IMR-90 (cell line): ENCODE measurements at regions not wholly inside any gene's neighbourhood (a gene's known extent, or its start where the extent isn't known, plus 50 kb on each side); places are given as distances from the start of the nearest gene placed in this dataset.

Experiments
- ATAC-seq: fragments of 200-7000 bp; cut with Tn5 transposase; 2 replicates; pipeline ENCODE4 v1.9.1; 2020; ENCODE audit warnings: low read depth, mild to moderate bottlenecking, moderate library complexity
- BruUV-seq: library from RNA; stranded (reverse); fragments of 400-500 nt; replicated peaks from 2 replicates; lab custom pipeline; 2021; lab: Mats Ljungman, UMichigan
- CTCF ChIA-PET: fragments of 300-600 bp; formaldehyde crosslinking; extraction: SDS; loops from one replicate; lab custom pipeline; 2021; ENCODE audit warnings: antibody characterized with exemption; lab: Yijun Ruan, JAX
- POLR2A ChIA-PET: fragments of 300-600 bp; sonication (Branson Sonifier 250); formaldehyde crosslinking; loops from one replicate; lab custom pipeline; 2022; ENCODE audit warnings: antibody characterized with exemption; ENCODE audit not compliant: unreplicated experiment; lab: Charles Lee
- DNase-seq: peaks from one replicate; pipeline ENCODE4 v3.0.0; 2013
- H2AFZ ChIP-seq: replicated peaks from 2 replicates; pipeline ENCODE3; 2013; ENCODE audit warnings: low read length, mild to moderate bottlenecking; ENCODE audit not compliant: poor library complexity
- H2AK5ac ChIP-seq: 2 replicates; pipeline ENCODE4 v1.6.1; 2013; ENCODE audit warnings: low read depth, low read length, inconsistent platforms
- H2AK9ac ChIP-seq: replicated peaks from 2 replicates; pipeline ENCODE3; 2013; ENCODE audit warnings: mild to moderate bottlenecking, low read depth, low read length, moderate library complexity; ENCODE audit not compliant: poor library complexity
- H2BK120ac ChIP-seq: 2 replicates; pipeline ENCODE4 v1.6.1; 2013; ENCODE audit warnings: low read depth, low read length, inconsistent platforms
- H2BK15ac ChIP-seq: 3 replicates; pipeline ENCODE4 v1.6.1; 2013; ENCODE audit warnings: low read depth, low read length, inconsistent platforms
- H2BK20ac ChIP-seq: 2 replicates; pipeline ENCODE4 v1.6.1; 2013; ENCODE audit warnings: low read depth, mild to moderate bottlenecking, inconsistent platforms, low read length, moderate library complexity
- H2BK5ac ChIP-seq: 2 replicates; pipeline ENCODE4 v1.6.1; 2013; ENCODE audit warnings: mild to moderate bottlenecking, low read depth, low read length, inconsistent platforms; ENCODE audit not compliant: poor library complexity, severe bottlenecking
- H3K14ac ChIP-seq: replicated peaks from 2 replicates; pipeline ENCODE4 v1.6.1; 2013; ENCODE audit warnings: low read depth, low read length, inconsistent platforms
- H3K18ac ChIP-seq: 2 replicates; pipeline ENCODE4 v1.6.1; 2013; ENCODE audit warnings: low read depth, low read length, control low read depth
- H3K23ac ChIP-seq: 2 replicates; pipeline ENCODE4 v1.6.1; 2013; ENCODE audit warnings: low read depth, low read length, inconsistent platforms
- H3K27ac ChIP-seq: 2 replicates; pipeline ENCODE4 v1.5.1; 2013; ENCODE audit warnings: mild to moderate bottlenecking, control low read depth, low read length; ENCODE audit not compliant: insufficient read depth
- H3K27me3 ChIP-seq: 2 replicates; pipeline ENCODE4 v1.6.1; 2013; ENCODE audit warnings: low read length; ENCODE audit not compliant: control insufficient read depth, insufficient read depth
- H3K36me3 ChIP-seq: 2 replicates; pipeline ENCODE4 v1.6.1; 2013; ENCODE audit warnings: low read length, mixed read lengths; ENCODE audit not compliant: control insufficient read depth, insufficient read depth
- H3K4ac ChIP-seq: 2 replicates; pipeline ENCODE4 v1.6.1; 2013; ENCODE audit warnings: low read depth, low read length, inconsistent platforms
- H3K4me1 ChIP-seq: 2 replicates; pipeline ENCODE4 v1.6.1; 2013; ENCODE audit warnings: low read length, mixed read lengths; ENCODE audit not compliant: control insufficient read depth, insufficient read depth
- H3K4me2 ChIP-seq: 2 replicates; pipeline ENCODE4 v1.6.1; 2013; ENCODE audit warnings: low read depth, mild to moderate bottlenecking, control low read depth, low read length, moderate library complexity
- H3K4me3 ChIP-seq: 2 replicates; pipeline ENCODE4 v1.5.1; 2013; ENCODE audit warnings: low read depth, mild to moderate bottlenecking, control low read depth, low read length, moderate library complexity; ENCODE audit not compliant: insufficient read depth
- H3K56ac ChIP-seq: 2 replicates; pipeline ENCODE4 v1.6.1; 2013; ENCODE audit warnings: low read length, inconsistent platforms; ENCODE audit not compliant: insufficient read depth; ENCODE audit errors: extremely low read depth
- H3K79me1 ChIP-seq, 2 experiments: 2 replicates each; pipeline ENCODE4 v1.6.1; 2013; ENCODE audit warnings: low read length in 2 of 2, inconsistent platforms in 1 of 2, low read depth in 1 of 2
- H3K9ac ChIP-seq: 2 replicates; pipeline ENCODE4 v1.6.1; 2013; ENCODE audit warnings: low read depth, low read length, control low read depth
- H3K9me1 ChIP-seq: 2 replicates; pipeline ENCODE4 v1.6.1; 2013; ENCODE audit warnings: low read length, inconsistent platforms; ENCODE audit not compliant: insufficient read depth
- H3K9me3 ChIP-seq: 2 replicates; pipeline ENCODE4 v1.6.1; 2013; ENCODE audit warnings: low read length; ENCODE audit not compliant: control insufficient read depth, insufficient read depth
- H4K20me1 ChIP-seq: 2 replicates; pipeline ENCODE4 v1.6.1; 2013; ENCODE audit warnings: low read length, inconsistent platforms; ENCODE audit not compliant: insufficient read depth
- H4K5ac ChIP-seq: 2 replicates; pipeline ENCODE4 v1.6.1; 2013; ENCODE audit warnings: mild to moderate bottlenecking, low read depth, low read length, control low read depth
- H4K8ac ChIP-seq, 2 experiments: 2 replicates each; pipeline ENCODE4 v1.6.1; 2013; ENCODE audit warnings: low read depth in 2 of 2, low read length in 2 of 2, control low read depth in 1 of 2, inconsistent platforms in 1 of 2
- H4K91ac ChIP-seq: 2 replicates; pipeline ENCODE4 v1.6.1; 2013; ENCODE audit warnings: low read depth, low read length, inconsistent platforms; ENCODE audit not compliant: insufficient read depth
- CHD1 ChIP-seq: IDR thresholded peaks from 2 replicates; pipeline ENCODE4 v1.6.1; 2012; ENCODE audit warnings: low read depth, low read length, improper control_type of control experiment
- MXI1 ChIP-seq: IDR thresholded peaks from 2 replicates; pipeline ENCODE4 v1.6.1; 2012; ENCODE audit warnings: low read depth, mild to moderate bottlenecking, low read length, moderate library complexity, borderline replicate concordance
- SMC3 ChIP-seq: fragments of 150-350 bp; IDR thresholded peaks from 2 replicates; pipeline ENCODE4 v1.6.1; 2016; ENCODE audit warnings: low read depth, mild to moderate bottlenecking, antibody characterized with exemption, low read length, moderate library complexity
- USF2 ChIP-seq: fragments of 150-350 bp; IDR thresholded peaks from 2 replicates; pipeline ENCODE4 v1.6.1; 2017; ENCODE audit warnings: mild to moderate bottlenecking, antibody characterized with exemption, low read length, low read depth
- WGBS, 2 experiments: methylation state at CpG; one replicate each; pipeline versions ENCODE4 v1.1.5 to v1.1.7; 2013; ENCODE audit warnings: missing lambda C conversion rate in 2 of 2; ENCODE audit not compliant: insufficient read length in 1 of 2; ENCODE audit errors: extremely low coverage in 2 of 2; 5-methylcytosine and 5-hydroxymethylcytosine counted together
- dilution Hi-C: fragments of 300-500 bp; cut with HindIII; formaldehyde crosslinking; loops from one replicate; pipeline ENCODE4 v1.14.3; 2018; ENCODE audit warnings: low sequenced_read_pairs; ENCODE audit not compliant: unreplicated experiment
- in situ Hi-C: fragments of 300-500 bp; cut with MboI; formaldehyde crosslinking; loops from 3 replicates; pipeline ENCODE4 v1.14.3; 2019; ENCODE audit warnings: low sequenced_read_pairs, inconsistent platforms, mixed read lengths
- intact Hi-C: fragments of 100-400 bp; cut with micrococcal nuclease; formaldehyde crosslinking; loops from 2 replicates; pipeline ENCODE4 v1.10.0; 2022

GRCh38 chr18:73728657-73729056 is 419.0 kb downstream of the FBXO15 start:
- Histone ChIP-seq H3K14ac (no peak overlapping the region), H3K79me1 (no peaks in the 10 kb centered on the region), H3K9me1 (no peaks in the 10 kb centered on the region), H2AK9ac (no peak overlapping the region), H3K4ac (no peak overlapping the region), H3K27ac (no peak overlapping the region), H4K8ac (no peak overlapping the region), H3K18ac (no peak overlapping the region), H3K23ac (no peak overlapping the region), H4K91ac (no peak overlapping the region), H3K36me3 (no peaks in the 10 kb centered on the region), H3K4me3 (no peak overlapping the region), H3K56ac (no peak overlapping the region), H2BK15ac (no peak overlapping the region), H3K9me3 (no peaks in the 10 kb centered on the region), H2BK120ac (no peak overlapping the region), H2BK20ac (no peak overlapping the region), H4K5ac (no peak overlapping the region), H4K20me1 (no peaks in the 10 kb centered on the region), H3K4me2 (no peak overlapping the region), H3K4me1 (no peaks in the 10 kb centered on the region), H2AK5ac (no peak overlapping the region), H3K27me3 (no peaks in the 10 kb centered on the region), H3K9ac (no peak overlapping the region), H2AFZ (no peak overlapping the region), H2BK5ac (no peak overlapping the region)
- BruUV-seq, result no TSS peak
- in situ Hi-C loops, result no loop called here
- intact Hi-C loops, result no loop called here
- ATAC-seq (peak; percentile 40; the same call in 1 of the 2 replicates), DNase-seq (no peak)
- dilution Hi-C loops, result no loop called here
- ChIA-PET POLR2A (no interaction called here), CTCF (no interaction called here)
- TF ChIP-seq SMC3 (no peak), MXI1 (no peak), USF2 (no peak), CHD1 (no peak)
- WGBS, 2 experiments, result no CpG with 5 or more reads among the region's 2 CpGs
